ENCODE measurements at regions not wholly inside any gene's neighbourhood (a gene's known extent, or its start where the extent isn't known, plus 50 kb on each side); places are given as distances from the start of the nearest gene placed in this dataset.
"Not testable (repeated sequence)": the region's sequence is repeated elsewhere in the genome, so short reads cannot be mapped to it uniquely, and the experiment has no call there.

DNA sequence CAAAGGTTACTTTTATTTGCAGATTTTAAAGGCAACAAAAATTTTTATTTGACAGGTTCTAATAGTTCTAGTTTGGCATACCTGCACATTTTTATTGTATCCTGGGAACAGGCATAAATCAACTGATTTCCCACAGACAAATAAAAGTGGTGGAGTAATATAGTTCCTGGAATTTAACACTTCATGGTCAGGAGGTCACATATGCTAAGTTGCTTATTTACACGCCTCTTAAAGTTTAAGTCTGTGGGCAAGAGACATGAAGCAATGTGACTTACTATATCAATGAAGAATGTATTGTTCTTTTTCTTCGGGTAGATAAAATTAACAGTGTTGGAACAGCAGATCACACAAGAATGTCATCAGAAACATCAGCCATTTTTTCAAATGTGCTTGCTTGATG lies 135.2 kb downstream of the SPDYE17 start:
- TF ChIP-seq, protein P1, sequence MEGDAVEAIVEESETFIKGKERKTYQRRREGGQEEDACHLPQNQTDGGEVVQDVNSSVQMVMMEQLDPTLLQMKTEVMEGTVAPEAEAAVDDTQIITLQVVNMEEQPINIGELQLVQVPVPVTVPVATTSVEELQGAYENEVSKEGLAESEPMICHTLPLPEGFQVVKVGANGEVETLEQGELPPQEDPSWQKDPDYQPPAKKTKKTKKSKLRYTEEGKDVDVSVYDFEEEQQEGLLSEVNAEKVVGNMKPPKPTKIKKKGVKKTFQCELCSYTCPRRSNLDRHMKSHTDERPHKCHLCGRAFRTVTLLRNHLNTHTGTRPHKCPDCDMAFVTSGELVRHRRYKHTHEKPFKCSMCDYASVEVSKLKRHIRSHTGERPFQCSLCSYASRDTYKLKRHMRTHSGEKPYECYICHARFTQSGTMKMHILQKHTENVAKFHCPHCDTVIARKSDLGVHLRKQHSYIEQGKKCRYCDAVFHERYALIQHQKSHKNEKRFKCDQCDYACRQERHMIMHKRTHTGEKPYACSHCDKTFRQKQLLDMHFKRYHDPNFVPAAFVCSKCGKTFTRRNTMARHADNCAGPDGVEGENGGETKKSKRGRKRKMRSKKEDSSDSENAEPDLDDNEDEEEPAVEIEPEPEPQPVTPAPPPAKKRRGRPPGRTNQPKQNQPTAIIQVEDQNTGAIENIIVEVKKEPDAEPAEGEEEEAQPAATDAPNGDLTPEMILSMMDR (IDR thresholded peaks at IDR 0.05): not testable (repeated sequence)
- TF ChIP-seq POLR2A (IDR thresholded peaks at IDR 0.05; ENCODE audit: low read depth): not testable (repeated sequence)

Measured in esophagus muscularis mucosa (tissue), 3 donors.